Activated gamma-delta T cell treated with anti-CD3 and anti-CD28 coated beads, Interleukin-2, amount 50 U/mL, for 16 hours (primary cell): ENCODE measurements at regions not wholly inside any gene's neighbourhood (a gene's known extent, or its start where the extent isn't known, plus 50 kb on each side); places are given as distances from the start of the nearest gene placed in this dataset.
A peak's percentile ranks its signal among the peaks of the same experiment; 100 is the strongest.
"Not testable (repeated sequence)": the region's sequence is repeated elsewhere in the genome, so short reads cannot be mapped to it uniquely, and the experiment has no call there.

ENCODE experiments used
- DNase-seq: peaks from one replicate; pipeline ENCODE4 v3.0.0-alpha.2; 2020; ENCODE audit warnings: low read depth

GRCh38 chr5:40277161-40277906, 402.4 kb upstream of the PTGER4 start:
- peak; percentile 1 for DNase-seq

- DNase-seq: no peak
Measured at GRCh38 chr5:40276426-40277102, 403.2 kb upstream of the PTGER4 start.

- no peak for DNase-seq
Measured at GRCh38 chr5:40274568-40274967, 405.1 kb upstream of the PTGER4 start.

GRCh38 chr5:40273936-40274335, 405.8 kb upstream of the PTGER4 start:
- no peak for DNase-seq

GRCh38 chr5:40271476-40271875, 408.2 kb upstream of the PTGER4 start:
- no peak for DNase-seq

- no peak for DNase-seq
Measured at GRCh38 chr5:40270274-40270845, 409.4 kb upstream of the PTGER4 start.

GRCh38 chr5:40268088-40268487, 411.6 kb upstream of the PTGER4 start:
- no peak for DNase-seq

- DNase-seq: no peak
Measured at GRCh38 chr5:40266952-40267351, 412.8 kb upstream of the PTGER4 start.

GRCh38 chr5:40261984-40262383, 417.7 kb upstream of the PTGER4 start:
- DNase-seq: no peak

GRCh38 chr5:40260361-40260760, 419.4 kb upstream of the PTGER4 start:
- no peak for DNase-seq

- no peak for DNase-seq
Measured at GRCh38 chr5:40258222-40258621, 421.5 kb upstream of the PTGER4 start.

GRCh38 chr5:40240671-40241070, 439.0 kb upstream of the PTGER4 start:
- DNase-seq: no peak

- no peak for DNase-seq
Measured at GRCh38 chr5:40240111-40240510, 439.6 kb upstream of the PTGER4 start.

- no peak for DNase-seq
Measured at GRCh38 chr5:40238066-40238745, 441.5 kb upstream of the PTGER4 start.

GRCh38 chr5:40235471-40236400, 444.0 kb upstream of the PTGER4 start:
- no peak for DNase-seq

- no peak for DNase-seq
Measured at GRCh38 chr5:40233268-40233667, 446.4 kb upstream of the PTGER4 start.

- DNase-seq: no peak
Measured at GRCh38 chr5:40227931-40228330, 451.8 kb upstream of the PTGER4 start.

GRCh38 chr5:40227366-40227765, 452.3 kb upstream of the PTGER4 start:
- no peak for DNase-seq

- DNase-seq: no peak
Measured at GRCh38 chr5:40226906-40227305, 452.8 kb upstream of the PTGER4 start.

- DNase-seq: not testable (repeated sequence)
Measured at GRCh38 chr5:40225147-40225546, 454.6 kb upstream of the PTGER4 start.

- no peak for DNase-seq
Measured at GRCh38 chr5:40224421-40224820, 455.3 kb upstream of the PTGER4 start.
